GM12878 (cell line): ENCODE measurements at regions not wholly inside any gene's neighbourhood (a gene's known extent, or its start where the extent isn't known, plus 50 kb on each side); places are given as distances from the start of the nearest gene placed in this dataset.

Experiments
- ATAC-seq: fragments of 200-7000 bp; cut with Tn5 transposase; 3 replicates; pipeline ENCODE4 v1.9.1; 2020; ENCODE audit warnings: mild to moderate bottlenecking, moderate library complexity
- BruUV-seq: library from RNA; stranded (reverse); fragments of 400-500 nt; replicated peaks from 2 replicates; lab custom pipeline; 2021; lab: Mats Ljungman, UMichigan
- CTCF ChIA-PET: fragments of 300-600 bp; sonication (Branson Sonifier 250); formaldehyde crosslinking; extraction: SDS; loops from one replicate; lab custom pipeline; 2021; ENCODE audit warnings: inconsistent platforms; lab: Yijun Ruan, JAX
- POLR2A ChIA-PET: fragments of 350-600 bp; formaldehyde crosslinking; extraction: SDS; loops from one replicate; lab custom pipeline; 2021; ENCODE audit warnings: inconsistent platforms; lab: Charles Lee
- RAD21 ChIA-PET: fragments of 300-600 bp; sonication (Branson Sonifier 250); formaldehyde crosslinking; loops from one replicate; lab custom pipeline; 2023; ENCODE audit warnings: antibody characterized with exemption; ENCODE audit not compliant: unreplicated experiment; lab: Charles Lee
- SMC1A ChIA-PET: fragments of 300-600 bp; sonication (Branson Sonifier 250); formaldehyde crosslinking; loops from one replicate; lab custom pipeline; 2023; ENCODE audit not compliant: unreplicated experiment, uncharacterized antibody; lab: Charles Lee
- DNase-seq: peaks from one replicate; pipeline ENCODE4 v3.0.0-alpha.2; 2011; ENCODE audit warnings: low read depth, low spot score
- FAIRE-seq: peaks from 3 replicates; lab custom pipeline; 2011; peaks lifted over from hg19 to GRCh38; lab: Jason Lieb, UNC
- H2AFZ ChIP-seq: 2 replicates; pipeline ENCODE4 v1.6.0; 2011; ENCODE audit warnings: low read depth, low read length, control low read depth; ENCODE audit not compliant: control insufficient read depth
- H3K27ac ChIP-seq: 2 replicates; pipeline ENCODE4 v1.5.1; 2011; ENCODE audit warnings: control low read depth; ENCODE audit not compliant: control insufficient read depth, insufficient read depth
- H3K27me3 ChIP-seq, 2 experiments: replicated peaks in 1 of 2; 2 replicates each; pipeline versions ENCODE4 v1.6.0 to v1.6.1; 2011; ENCODE audit warnings: low read length in 1 of 2; ENCODE audit not compliant: control insufficient read depth in 2 of 2, insufficient read depth in 2 of 2
- H3K36me3 ChIP-seq, 2 experiments: 2 replicates each; pipeline ENCODE4 v1.5.1; 2011; ENCODE audit warnings: low read length in 1 of 2; ENCODE audit not compliant: control insufficient read depth in 2 of 2, insufficient read depth in 2 of 2
- H3K4me1 ChIP-seq: 2 replicates; pipeline ENCODE4 v1.6.1; 2011; ENCODE audit warnings: mild to moderate bottlenecking, low read length, moderate library complexity, mixed read lengths; ENCODE audit not compliant: control insufficient read depth, insufficient read depth
- H3K4me2 ChIP-seq: 2 replicates; pipeline ENCODE4 v1.6.0; 2011; ENCODE audit warnings: control low read depth; ENCODE audit not compliant: control insufficient read depth, insufficient read depth
- H3K4me3 ChIP-seq: fragments of 200-600 bp; sonication (generic); 2 replicates; pipeline ENCODE4 v1.5.1; 2016
- H3K79me2 ChIP-seq: 2 replicates; pipeline ENCODE4 v1.6.0; 2011; ENCODE audit warnings: low read length; ENCODE audit not compliant: control insufficient read depth, insufficient read depth
- H3K9ac ChIP-seq: 2 replicates; pipeline ENCODE4 v1.8.0; 2011; ENCODE audit warnings: low read length, control low read depth, mixed read lengths; ENCODE audit not compliant: control insufficient read depth, insufficient read depth
- H3K9me3 ChIP-seq: replicated peaks from 3 replicates; pipeline ENCODE4 v1.5.1; 2011; ENCODE audit warnings: mild to moderate bottlenecking, low read length; ENCODE audit not compliant: control insufficient read depth, insufficient read depth
- H4K20me1 ChIP-seq: 2 replicates; pipeline ENCODE4 v1.6.0; 2011; ENCODE audit not compliant: control insufficient read depth, insufficient read depth
- POLR2AphosphoS2 ChIP-seq: IDR thresholded peaks from 2 replicates; pipeline ENCODE4 v1.6.1; 2011; ENCODE audit warnings: low read depth, mild to moderate bottlenecking, low read length, improper control_type of control experiment, moderate library complexity
- RAD51 ChIP-seq: fragments of 450-650 bp; IDR thresholded peaks from 2 replicates; pipeline ENCODE4 v1.6.1; 2016; ENCODE audit warnings: moderate library complexity, mild to moderate bottlenecking, inconsistent platforms
- RB1 ChIP-seq: fragments of 450-650 bp; formaldehyde crosslinking; IDR thresholded peaks from 2 replicates; pipeline ENCODE4 v1.6.1; 2017; ENCODE audit warnings: mild to moderate bottlenecking, borderline replicate concordance
- SMARCA5 ChIP-seq: fragments of 450-650 bp; IDR thresholded peaks from 2 replicates; pipeline ENCODE4 v1.6.1; 2017; ENCODE audit warnings: mild to moderate bottlenecking
- TCF12 ChIP-seq: IDR thresholded peaks from 2 replicates; pipeline ENCODE4 v1.6.1; 2011; ENCODE audit warnings: low read depth, mild to moderate bottlenecking, low read length
- TCF7 ChIP-seq: IDR thresholded peaks from 2 replicates; pipeline ENCODE4 v1.6.1; 2014; ENCODE audit warnings: antibody characterized with exemption, borderline replicate concordance
- WGBS: methylation state at CpG from one replicate; pipeline ENCODE4 v1.1.6; 2016; ENCODE audit warnings: low lambda C conversion rate; ENCODE audit not compliant: insufficient replicate concordance, insufficient coverage; ENCODE audit errors: missing lambda C conversion rate; 5-methylcytosine and 5-hydroxymethylcytosine counted together
- in situ Hi-C: fragments of 300-500 bp; cut with MboI; formaldehyde crosslinking; loops from 9 replicates; pipeline ENCODE4 v1.14.3; 2018; ENCODE audit warnings: mixed read lengths
- intact Hi-C: fragments of 100-400 bp; cut with micrococcal nuclease; formaldehyde crosslinking; loops from one replicate; pipeline ENCODE4 v1.14.2; 2022; ENCODE audit not compliant: unreplicated experiment
- TF ChIP-seq, protein P1 (sequence below): IDR thresholded peaks from 2 replicates; pipeline ENCODE4 v1.6.1; 2011; ENCODE audit warnings: low read depth, low read length, improper control_type of control experiment, borderline replicate concordance

DNA sequence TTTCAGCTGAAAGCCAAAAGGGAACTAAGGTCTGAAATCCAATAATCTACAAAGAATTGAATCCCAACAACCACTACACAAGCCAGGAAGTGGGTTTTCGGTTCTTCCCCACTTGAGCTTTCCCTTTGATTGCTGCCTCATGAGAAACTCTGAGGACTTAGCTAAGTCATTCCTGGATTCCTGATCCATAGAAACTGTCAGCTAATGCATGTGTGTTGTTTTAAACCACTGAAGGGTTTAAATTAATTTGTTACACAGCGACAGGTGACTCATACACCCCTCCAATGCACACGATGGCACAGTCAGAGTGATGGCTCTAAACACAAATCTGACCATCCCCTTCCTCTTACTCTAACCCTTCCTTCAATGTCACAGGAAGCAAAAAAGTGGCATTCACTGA, 282.9 kb downstream of the RAB28 start:
- RAD21 ChIA-PET, result no interaction called here
- no peak overlapping the region for H2AFZ ChIP-seq
- no peak overlapping the region for H3K4me3 ChIP-seq
- POLR2A ChIA-PET, result no interaction called here
- no peaks in the 10 kb centered on the region for H4K20me1 ChIP-seq
- intact Hi-C loops, result no loop called here
- no peak overlapping the region for H3K4me2 ChIP-seq
- H3K27ac ChIP-seq, result no peak overlapping the region
- SMC1A ChIA-PET, result no interaction called here
- no peak for ATAC-seq
- no peak for TF ChIP-seq SMARCA5
- no peak for TF ChIP-seq RAD51
- no peak for TF ChIP-seq TCF12
- TF ChIP-seq, protein P1, sequence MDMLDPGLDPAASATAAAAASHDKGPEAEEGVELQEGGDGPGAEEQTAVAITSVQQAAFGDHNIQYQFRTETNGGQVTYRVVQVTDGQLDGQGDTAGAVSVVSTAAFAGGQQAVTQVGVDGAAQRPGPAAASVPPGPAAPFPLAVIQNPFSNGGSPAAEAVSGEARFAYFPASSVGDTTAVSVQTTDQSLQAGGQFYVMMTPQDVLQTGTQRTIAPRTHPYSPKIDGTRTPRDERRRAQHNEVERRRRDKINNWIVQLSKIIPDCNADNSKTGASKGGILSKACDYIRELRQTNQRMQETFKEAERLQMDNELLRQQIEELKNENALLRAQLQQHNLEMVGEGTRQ, result no peak
- TF ChIP-seq POLR2AphosphoS2, result no peak
- TF ChIP-seq RB1, result no peak
- in situ Hi-C loops, result no loop called here
- no peaks in the 10 kb centered on the region for H3K36me3 ChIP-seq
- no TSS peak for BruUV-seq
- H3K27me3 ChIP-seq, result no peaks in the 10 kb centered on the region
- WGBS, result 65% methylated on average over 3 of the region's 3 CpGs
- FAIRE-seq, result no peak
- H3K79me2 ChIP-seq, result no peaks in the 10 kb centered on the region
- H3K9ac ChIP-seq, result no peak overlapping the region
- DNase-seq, result no peak
- H3K4me1 ChIP-seq, result no peaks in the 10 kb centered on the region
- CTCF ChIA-PET, result no interaction called here
- H3K9me3 ChIP-seq, result no peaks in the 10 kb centered on the region

DNA sequence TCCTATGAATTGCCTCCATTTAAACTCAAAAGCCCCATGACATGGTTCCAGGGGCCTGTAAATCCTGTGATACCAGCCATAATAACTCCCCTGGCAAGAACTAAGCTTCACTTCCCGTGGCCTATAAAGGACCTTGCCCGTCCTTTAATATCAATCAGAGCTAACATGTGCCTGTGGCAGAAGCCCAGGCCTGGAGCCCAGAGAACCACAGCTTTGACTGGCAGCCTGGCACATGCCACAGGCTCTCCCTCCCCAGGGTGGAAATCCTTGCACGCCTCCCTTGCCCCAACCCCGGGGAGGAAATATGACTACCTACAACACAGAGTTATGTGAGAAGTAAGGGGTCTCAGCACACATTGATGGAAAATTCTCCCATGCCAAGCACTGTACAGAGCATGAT, 287.4 kb downstream of the RAB28 start:
- Histone ChIP-seq H3K4me2 (no peak overlapping the region), H3K4me1 (no peaks in the 10 kb centered on the region), H2AFZ (no peak overlapping the region), H3K27me3 (no peaks in the 10 kb centered on the region), H3K9ac (no peak overlapping the region), H3K4me3 (no peak overlapping the region), H3K79me2 (no peaks in the 10 kb centered on the region), H3K9me3 (no peaks in the 10 kb centered on the region), H3K36me3 (no peaks in the 10 kb centered on the region), H4K20me1 (no peaks in the 10 kb centered on the region), H3K27ac (no peak overlapping the region)
- POLR2A ChIA-PET, result no interaction called here
- RAD21 ChIA-PET, result no interaction called here
- CTCF ChIA-PET, result no interaction called here
- no TSS peak for BruUV-seq
- TF ChIP-seq TCF7, result no peak
- 73% methylated on average over 4 of the region's 4 CpGs for WGBS
- SMC1A ChIA-PET, result no interaction called here
- intact Hi-C loops, result no loop called here
- DNase-seq (no peak), FAIRE-seq (no peak), ATAC-seq (no peak)
- in situ Hi-C loops, result no loop called here
